HepG2 (cell line): ENCODE measurements at regions not wholly inside any gene's neighbourhood (a gene's known extent, or its start where the extent isn't known, plus 50 kb on each side); places are given as distances from the start of the nearest gene placed in this dataset.

ENCODE experiments used
- ATAC-seq: fragments of 200-7000 bp; cut with Tn5 transposase; 3 replicates; pipeline ENCODE4 v1.9.1; 2020; ENCODE audit warnings: mild to moderate bottlenecking, moderate library complexity
- BruUV-seq: library from RNA; stranded (reverse); fragments of 400-500 nt; replicated peaks from 2 replicates; lab custom pipeline; 2021; lab: Mats Ljungman, UMichigan
- CTCF ChIA-PET: fragments of 300-600 bp; formaldehyde crosslinking; extraction: SDS; loops from one replicate; lab custom pipeline; 2021; ENCODE audit warnings: low total read pairs, inconsistent platforms, low intra/inter-chr PET ratio; lab: Yijun Ruan, JAX
- POLR2A ChIA-PET: fragments of 350-600 bp; sonication (Branson Sonifier 250); formaldehyde crosslinking; loops from one replicate; lab custom pipeline; 2020; ENCODE audit warnings: antibody characterized with exemption, inconsistent platforms; lab: Yijun Ruan, JAX
- DNase-seq: peaks from one replicate; pipeline ENCODE4 v3.0.0-alpha.2; 2015; ENCODE audit warnings: low spot score
- FAIRE-seq: peaks from 3 replicates; lab custom pipeline; 2011; peaks lifted over from hg19 to GRCh38; lab: Jason Lieb, UNC
- H2AFZ ChIP-seq: one replicate; pipeline ENCODE4 v1.6.1; 2011; ENCODE audit warnings: low read length, inconsistent platforms
- H3K27ac ChIP-seq: fragments of 300-600 bp; 3 replicates; pipeline ENCODE4 v1.8.0; 2011; ENCODE audit warnings: mixed run types, mild to moderate bottlenecking, mixed read lengths, low read length, inconsistent platforms; ENCODE audit not compliant: insufficient read depth; ENCODE audit errors: extremely low read length
- H3K27me3 ChIP-seq, 2 experiments: fragments of 200-600 bp in 1 of 2; 2 replicates in 1 of 2; 3 replicates in 1 of 2; pipeline versions ENCODE4 v1.6.0 to v1.8.0; 2011; ENCODE audit warnings: low read length in 2 of 2, mild to moderate bottlenecking in 2 of 2, moderate library complexity in 2 of 2, inconsistent platforms in 1 of 2; ENCODE audit not compliant: insufficient read depth in 2 of 2, control insufficient read depth in 1 of 2
- H3K36me3 ChIP-seq, 2 experiments: fragments of 200-600 bp in 1 of 2; replicated peaks in 1 of 2; 2 replicates in 1 of 2; 3 replicates in 1 of 2; pipeline versions ENCODE4 v1.5.1 to v1.8.0; 2011; ENCODE audit warnings: low read length in 2 of 2, inconsistent platforms in 1 of 2; ENCODE audit not compliant: insufficient read depth in 2 of 2, control insufficient read depth in 1 of 2
- H3K4me1 ChIP-seq: 2 replicates; pipeline ENCODE4 v1.5.1; 2012; ENCODE audit warnings: low read length, inconsistent platforms; ENCODE audit not compliant: insufficient read depth
- H3K4me2 ChIP-seq: 2 replicates; pipeline ENCODE4 v1.6.0; 2011; ENCODE audit warnings: low read depth, low read length, inconsistent platforms
- H3K4me3 ChIP-seq, 3 experiments: fragments of 200-600 bp in 1 of 3; sonication (generic), shearing (Covaris generic) in 1 of 3; replicated peaks in 1 of 3; 2 replicates each; pipeline ENCODE4 v1.5.1; 2011 to 2016; ENCODE audit warnings: low read length in 3 of 3, inconsistent platforms in 2 of 3, low read depth in 2 of 3, mild to moderate bottlenecking in 2 of 3, control low read depth in 1 of 3, mixed read lengths in 1 of 3; ENCODE audit not compliant: insufficient read depth in 1 of 3
- H3K79me2 ChIP-seq: one replicate; pipeline ENCODE4 v1.6.1; 2011; ENCODE audit warnings: low read length, inconsistent platforms; ENCODE audit not compliant: insufficient read depth
- H3K9ac ChIP-seq: 2 replicates; pipeline ENCODE4 v1.6.0; 2011; ENCODE audit warnings: mild to moderate bottlenecking, low read depth, low read length, inconsistent platforms; ENCODE audit not compliant: insufficient read depth
- H3K9me3 ChIP-seq: 2 replicates; pipeline ENCODE4 v1.5.1; 2012; ENCODE audit warnings: mild to moderate bottlenecking, low read length
- H4K20me1 ChIP-seq: 2 replicates; pipeline ENCODE4 v1.6.0; 2011; ENCODE audit warnings: inconsistent platforms, mild to moderate bottlenecking, low read length, moderate library complexity; ENCODE audit not compliant: insufficient read depth
- ADNP ChIP-seq: sonication (generic); formaldehyde crosslinking; IDR thresholded peaks from 2 replicates; pipeline ENCODE4 v1.4.0; 2020; ENCODE audit warnings: missing genetic modification reagents
- DPF2 ChIP-seq: sonication (generic); formaldehyde crosslinking; IDR thresholded peaks from 2 replicates; pipeline ENCODE4 v1.4.0; 2020; ENCODE audit warnings: mild to moderate bottlenecking, low read depth, missing genetic modification reagents, borderline replicate concordance
- FOXJ3 ChIP-seq: sonication (generic); formaldehyde crosslinking; IDR thresholded peaks from 2 replicates; pipeline ENCODE4 v1.4.0; 2020; ENCODE audit warnings: missing genetic modification reagents, mild to moderate bottlenecking, borderline replicate concordance
- KLF16 ChIP-seq, 2 experiments: sonication (generic) in 1 of 2; formaldehyde crosslinking in 1 of 2; IDR thresholded peaks; 2 replicates each; pipeline versions ENCODE4 v1.6.1 to v1.8.0; 2016 to 2023; ENCODE audit warnings: missing genetic modification reagents in 2 of 2, missing compliant biosample characterization in 1 of 2
- MYNN ChIP-seq: sonication (generic); formaldehyde crosslinking; IDR thresholded peaks from 2 replicates; pipeline ENCODE4 v1.4.0; 2020; ENCODE audit warnings: mild to moderate bottlenecking, low read depth, missing genetic modification reagents
- NAIF1 ChIP-seq: sonication (generic); formaldehyde crosslinking; IDR thresholded peaks from 2 replicates; pipeline ENCODE4 v1.5.0; 2020; ENCODE audit warnings: mild to moderate bottlenecking, missing genetic modification reagents, borderline replicate concordance
- ZIK1 ChIP-seq: sonication (generic); formaldehyde crosslinking; IDR thresholded peaks from 2 replicates; pipeline ENCODE4 v1.5.0; 2020; ENCODE audit warnings: mild to moderate bottlenecking, low read depth, missing genetic modification reagents, borderline replicate concordance
- ZNF570 ChIP-seq: sonication (generic); formaldehyde crosslinking; IDR thresholded peaks from 2 replicates; pipeline ENCODE4 v1.4.0; 2020; ENCODE audit warnings: mild to moderate bottlenecking, missing genetic modification reagents, borderline replicate concordance
- WGBS: methylation state at CpG from one replicate; pipeline ENCODE4 v1.1.6; 2017; ENCODE audit warnings: low lambda C conversion rate; 5-methylcytosine and 5-hydroxymethylcytosine counted together
- in situ Hi-C: cut with HindIII; loops from 2 replicates; pipeline ENCODE4 v1.10.0; 2017; ENCODE audit warnings: low pct_unique_long_range_greater_than_20kb; ENCODE audit not compliant: extremely low pct_ligation_motif_present
- intact Hi-C: fragments of 100-400 bp; cut with micrococcal nuclease; formaldehyde crosslinking; loops from one replicate; pipeline ENCODE4 v1.10.0; 2022; ENCODE audit not compliant: unreplicated experiment
- TF ChIP-seq, protein P1 (sequence below): fragments of 450-650 bp; IDR thresholded peaks from 2 replicates; pipeline ENCODE4 v1.6.1; 2016

DNA sequence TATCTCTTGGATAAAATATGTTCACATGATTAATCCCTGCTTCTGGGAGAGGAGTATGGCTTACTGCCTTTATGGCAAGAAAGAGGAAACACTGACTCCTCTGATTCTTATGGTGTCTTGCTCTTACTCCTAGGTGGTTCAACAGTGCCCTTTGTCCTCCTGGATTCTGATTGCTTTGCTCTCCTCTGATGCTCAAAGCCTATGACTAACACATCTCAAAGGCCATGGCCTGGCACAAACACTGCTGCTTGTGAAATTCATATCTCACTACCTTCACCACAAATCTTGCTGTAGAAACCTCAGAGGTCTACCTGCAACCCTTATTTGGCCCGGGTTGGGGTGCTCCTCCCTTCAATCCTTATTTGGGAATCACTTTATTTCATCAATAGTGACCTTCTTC lies 217.2 kb downstream of the C12orf50 start:
- ChIA-PET CTCF (no interaction called here), POLR2A (no interaction called here)
- H3K79me2 ChIP-seq: no peaks in the 10 kb centered on the region
- no peak overlapping the region for H3K9ac ChIP-seq
- no peaks in the 10 kb centered on the region for H3K36me3 ChIP-seq
- H2AFZ ChIP-seq: no peak overlapping the region
- DNase-seq: no peak
- no peak for TF ChIP-seq ZIK1 (CRISPR knock-in tag)
- no peak for TF ChIP-seq MYNN
- no peak for TF ChIP-seq NAIF1
- TF ChIP-seq ADNP (CRISPR knock-in tag): no peak
- no peak for TF ChIP-seq ZNF570 (CRISPR knock-in tag)
- TF ChIP-seq, protein P1, sequence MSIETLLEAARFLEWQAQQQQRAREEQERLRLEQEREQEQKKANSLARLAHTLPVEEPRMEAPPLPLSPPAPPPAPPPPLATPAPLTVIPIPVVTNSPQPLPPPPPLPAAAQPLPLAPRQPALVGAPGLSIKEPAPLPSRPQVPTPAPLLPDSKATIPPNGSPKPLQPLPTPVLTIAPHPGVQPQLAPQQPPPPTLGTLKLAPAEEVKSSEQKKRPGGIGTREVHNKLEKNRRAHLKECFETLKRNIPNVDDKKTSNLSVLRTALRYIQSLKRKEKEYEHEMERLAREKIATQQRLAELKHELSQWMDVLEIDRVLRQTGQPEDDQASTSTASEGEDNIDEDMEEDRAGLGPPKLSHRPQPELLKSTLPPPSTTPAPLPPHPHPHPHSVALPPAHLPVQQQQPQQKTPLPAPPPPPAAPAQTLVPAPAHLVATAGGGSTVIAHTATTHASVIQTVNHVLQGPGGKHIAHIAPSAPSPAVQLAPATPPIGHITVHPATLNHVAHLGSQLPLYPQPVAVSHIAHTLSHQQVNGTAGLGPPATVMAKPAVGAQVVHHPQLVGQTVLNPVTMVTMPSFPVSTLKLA: no peak
- no peak for TF ChIP-seq DPF2 (CRISPR knock-in tag)
- no peak for TF ChIP-seq KLF16 (CRISPR knock-in tag; IDR thresholded peaks at IDR 0.05)
- TF ChIP-seq FOXJ3 (CRISPR knock-in tag): no peak
- BruUV-seq: no TSS peak
- H3K4me2 ChIP-seq: no peak overlapping the region
- no peak overlapping the region for H3K4me3 ChIP-seq
- H3K27me3 ChIP-seq: no peaks in the 10 kb centered on the region
- intact Hi-C loops: no loop called here
- no peak overlapping the region for H3K27ac ChIP-seq
- no CpG with 5 or more reads among the region's 1 CpG for WGBS
- peaks cover 68% of the 10 kb centered on the region for H3K9me3 ChIP-seq
- no peak for FAIRE-seq
- in situ Hi-C loops: no loop called here
- ATAC-seq: no peak
- no peaks in the 10 kb centered on the region for H3K4me1 ChIP-seq
- H4K20me1 ChIP-seq: no peaks in the 10 kb centered on the region
